Caco-2 (cell line): ENCODE measurements at regions not wholly inside any gene's neighbourhood (a gene's known extent, or its start where the extent isn't known, plus 50 kb on each side); places are given as distances from the start of the nearest gene placed in this dataset.

Source experiments
- BruUV-seq: library from RNA; stranded (reverse); fragments of 400-500 nt; replicated peaks from 2 replicates; lab custom pipeline; 2021; lab: Mats Ljungman, UMichigan
- CTCF ChIA-PET: fragments of 300-600 bp; sonication (Branson Sonifier 250); formaldehyde crosslinking; loops from one replicate; lab custom pipeline; 2022; ENCODE audit warnings: antibody characterized with exemption; lab: Charles Lee
- POLR2A ChIA-PET: fragments of 300-600 bp; sonication (Branson Sonifier 250); formaldehyde crosslinking; loops from one replicate; lab custom pipeline; 2022; ENCODE audit warnings: antibody characterized with exemption; lab: Charles Lee
- DNase-seq, 2 experiments: peaks; one replicate each; pipeline versions ENCODE4 v3.0.0 to v3.0.0-alpha.2; 2020 to 2022
- H3K27me3 ChIP-seq: replicated peaks from 2 replicates; pipeline ENCODE4 v1.6.0; 2011; ENCODE audit warnings: low read length; ENCODE audit not compliant: control insufficient read depth, insufficient read depth
- H3K36me3 ChIP-seq: 2 replicates; pipeline ENCODE4 v1.5.1; 2011; ENCODE audit warnings: low read length; ENCODE audit not compliant: control insufficient read depth, insufficient read depth
- H3K4me1 ChIP-seq: fragments of 250-450 bp; sonication (Bioruptor Pico); 2 replicates; pipeline ENCODE4 v1.5.1; 2020; ENCODE audit warnings: mild to moderate bottlenecking
- H3K4me3 ChIP-seq: 2 replicates; pipeline ENCODE4 v1.5.1; 2011; ENCODE audit warnings: low read depth, mild to moderate bottlenecking, control low read depth, low read length
- H3K9me3 ChIP-seq: fragments of 250-450 bp; sonication (Bioruptor Pico); 2 replicates; pipeline ENCODE4 v1.5.1; 2020; ENCODE audit warnings: mild to moderate bottlenecking, moderate library complexity
- H3K27ac Mint-ChIP-seq: one replicate; pipeline ENCODE4 v1.8.0; 2022; ENCODE audit warnings: mixed read lengths; ENCODE audit not compliant: unreplicated experiment
- H3K27me3 Mint-ChIP-seq: one replicate; pipeline ENCODE4 v1.8.0; 2022; ENCODE audit warnings: mixed read lengths; ENCODE audit not compliant: insufficient read depth, unreplicated experiment
- H3K36me3 Mint-ChIP-seq: one replicate; pipeline ENCODE4 v1.8.0; 2022; ENCODE audit warnings: mild to moderate bottlenecking, mixed read lengths; ENCODE audit not compliant: insufficient read depth, unreplicated experiment
- H3K4me1 Mint-ChIP-seq: one replicate; pipeline ENCODE4 v1.8.0; 2022; ENCODE audit warnings: low read depth, mixed read lengths; ENCODE audit not compliant: unreplicated experiment
- H3K4me3 Mint-ChIP-seq: one replicate; pipeline ENCODE4 v1.8.0; 2022; ENCODE audit warnings: mild to moderate bottlenecking, moderate library complexity, mixed read lengths; ENCODE audit not compliant: unreplicated experiment
- H3K9me3 Mint-ChIP-seq: one replicate; pipeline ENCODE4 v1.8.0; 2022; ENCODE audit warnings: mixed read lengths; ENCODE audit not compliant: unreplicated experiment
- intact Hi-C: fragments of 100-400 bp; cut with micrococcal nuclease; formaldehyde crosslinking; loops from one replicate; pipeline ENCODE4 v1.10.0; 2022; ENCODE audit not compliant: unreplicated experiment
- TF ChIP-seq, protein P1 (sequence below), 2 experiments: fragments of 200-600 bp in 1 of 2; IDR thresholded peaks; 1 replicate in 1 of 2; 2 replicates in 1 of 2; pipeline versions ENCODE4 v1.5.1 to v1.8.0; 2011 to 2022; ENCODE audit warnings: antibody characterized with exemption in 1 of 2, control low read depth in 1 of 2, inconsistent platforms in 1 of 2, low read depth in 1 of 2, low read length in 1 of 2, mild to moderate bottlenecking in 1 of 2, moderate library complexity in 1 of 2; ENCODE audit not compliant: insufficient read depth in 1 of 2, severe bottlenecking in 1 of 2, unreplicated experiment in 1 of 2

DNA sequence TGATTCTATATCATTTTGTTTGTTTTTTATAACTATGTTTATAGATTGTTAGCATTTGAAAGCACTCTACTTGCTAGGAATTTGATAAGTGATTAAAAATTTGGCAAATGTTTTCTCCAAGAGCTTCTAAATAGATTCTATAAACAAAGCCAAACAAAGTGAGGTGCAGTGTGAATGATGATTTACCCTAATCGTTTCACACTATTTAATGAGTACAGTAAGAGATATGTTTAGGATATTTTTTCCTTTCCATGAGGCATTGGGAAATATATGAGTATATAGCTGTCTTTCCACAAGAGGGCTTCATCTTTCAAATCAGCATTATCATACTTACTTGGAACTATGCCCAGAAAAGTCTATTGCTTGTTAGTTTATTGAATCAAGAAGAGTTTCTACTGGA is 277.0 kb upstream of the BRINP3 start:
- H3K27ac Mint-ChIP-seq, result no peak overlapping the region
- H3K36me3 Mint-ChIP-seq, result no peaks in the 10 kb centered on the region
- H3K4me3 ChIP-seq, result no peak overlapping the region
- TF ChIP-seq, protein P1, sequence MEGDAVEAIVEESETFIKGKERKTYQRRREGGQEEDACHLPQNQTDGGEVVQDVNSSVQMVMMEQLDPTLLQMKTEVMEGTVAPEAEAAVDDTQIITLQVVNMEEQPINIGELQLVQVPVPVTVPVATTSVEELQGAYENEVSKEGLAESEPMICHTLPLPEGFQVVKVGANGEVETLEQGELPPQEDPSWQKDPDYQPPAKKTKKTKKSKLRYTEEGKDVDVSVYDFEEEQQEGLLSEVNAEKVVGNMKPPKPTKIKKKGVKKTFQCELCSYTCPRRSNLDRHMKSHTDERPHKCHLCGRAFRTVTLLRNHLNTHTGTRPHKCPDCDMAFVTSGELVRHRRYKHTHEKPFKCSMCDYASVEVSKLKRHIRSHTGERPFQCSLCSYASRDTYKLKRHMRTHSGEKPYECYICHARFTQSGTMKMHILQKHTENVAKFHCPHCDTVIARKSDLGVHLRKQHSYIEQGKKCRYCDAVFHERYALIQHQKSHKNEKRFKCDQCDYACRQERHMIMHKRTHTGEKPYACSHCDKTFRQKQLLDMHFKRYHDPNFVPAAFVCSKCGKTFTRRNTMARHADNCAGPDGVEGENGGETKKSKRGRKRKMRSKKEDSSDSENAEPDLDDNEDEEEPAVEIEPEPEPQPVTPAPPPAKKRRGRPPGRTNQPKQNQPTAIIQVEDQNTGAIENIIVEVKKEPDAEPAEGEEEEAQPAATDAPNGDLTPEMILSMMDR (IDR thresholded peaks at IDR 0.05; ENCODE audit: insufficient read depth in 1 of 2, low read depth in 1 of 2, low read length in 1 of 2, severe bottlenecking in 1 of 2, unreplicated experiment in 1 of 2), result no peak
- ChIA-PET CTCF (no interaction called here), POLR2A (no interaction called here)
- no peaks in the 10 kb centered on the region for H3K9me3 Mint-ChIP-seq
- intact Hi-C loops, result no loop called here
- no peak for DNase-seq
- no peaks in the 10 kb centered on the region for H3K4me1 ChIP-seq
- BruUV-seq, result no TSS peak
- no peaks in the 10 kb centered on the region for H3K27me3 ChIP-seq
- no peaks in the 10 kb centered on the region for H3K4me1 Mint-ChIP-seq
- no peaks in the 10 kb centered on the region for H3K9me3 ChIP-seq
- H3K27me3 Mint-ChIP-seq, result no peaks in the 10 kb centered on the region
- H3K36me3 ChIP-seq, result no peaks in the 10 kb centered on the region
- H3K4me3 Mint-ChIP-seq, result no peak overlapping the region

DNA sequence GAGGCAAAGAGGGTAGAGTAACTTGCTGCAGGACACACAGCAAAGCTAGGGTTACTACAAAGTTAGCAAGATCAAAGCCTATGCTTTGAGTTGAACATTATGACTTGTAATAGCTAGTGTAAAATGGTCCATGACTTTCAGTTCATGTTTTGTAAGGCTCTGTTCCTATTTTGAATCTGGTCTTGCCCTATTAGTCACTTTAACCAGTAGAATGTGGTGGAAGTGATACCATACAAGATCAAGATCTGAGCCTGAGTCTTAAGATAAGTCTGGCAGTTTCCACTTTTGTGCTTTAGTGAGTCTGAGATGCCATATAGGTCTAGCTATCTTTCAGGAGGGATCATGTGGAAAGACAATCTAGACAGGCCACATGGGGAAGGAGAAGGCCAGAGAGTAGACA is 282.1 kb upstream of the BRINP3 start:
- H3K4me1 Mint-ChIP-seq, result no peaks in the 10 kb centered on the region
- no peaks in the 10 kb centered on the region for H3K4me1 ChIP-seq
- no peak for DNase-seq
- H3K9me3 ChIP-seq, result no peaks in the 10 kb centered on the region
- H3K9me3 Mint-ChIP-seq, result no peaks in the 10 kb centered on the region
- TF ChIP-seq, protein P1 (IDR thresholded peaks at IDR 0.05; ENCODE audit: insufficient read depth in 1 of 2, low read depth in 1 of 2, low read length in 1 of 2, severe bottlenecking in 1 of 2, unreplicated experiment in 1 of 2), result no peak
- no peaks in the 10 kb centered on the region for H3K36me3 Mint-ChIP-seq
- H3K4me3 Mint-ChIP-seq, result no peak overlapping the region
- H3K4me3 ChIP-seq, result no peak overlapping the region
- no peaks in the 10 kb centered on the region for H3K27me3 Mint-ChIP-seq
- BruUV-seq, result no TSS peak
- H3K27me3 ChIP-seq, result no peaks in the 10 kb centered on the region
- intact Hi-C loops, result no loop called here
- H3K27ac Mint-ChIP-seq, result no peak overlapping the region
- ChIA-PET CTCF (no interaction called here), POLR2A (no interaction called here)
- no peaks in the 10 kb centered on the region for H3K36me3 ChIP-seq

GRCh38 chr1:190762325-190762724 is 284.7 kb upstream of the BRINP3 start:
- TF ChIP-seq, protein P1 (IDR thresholded peaks at IDR 0.05; ENCODE audit: insufficient read depth in 1 of 2, low read depth in 1 of 2, low read length in 1 of 2, severe bottlenecking in 1 of 2, unreplicated experiment in 1 of 2), result no peak
- Mint-ChIP-seq H3K27ac (no peak overlapping the region), H3K36me3 (no peaks in the 10 kb centered on the region), H3K27me3 (no peaks in the 10 kb centered on the region), H3K9me3 (no peaks in the 10 kb centered on the region), H3K4me1 (no peaks in the 10 kb centered on the region), H3K4me3 (no peak overlapping the region)
- no peaks in the 10 kb centered on the region for H3K36me3 ChIP-seq
- ChIA-PET POLR2A (no interaction called here), CTCF (no interaction called here)
- no peak overlapping the region for H3K4me3 ChIP-seq
- no peak for DNase-seq
- no TSS peak for BruUV-seq
- H3K27me3 ChIP-seq, result no peaks in the 10 kb centered on the region
- no peaks in the 10 kb centered on the region for H3K9me3 ChIP-seq
- no peaks in the 10 kb centered on the region for H3K4me1 ChIP-seq
- intact Hi-C loops, result no loop called here
